K562 (cell line): ENCODE measurements at regions not wholly inside any gene's neighbourhood (a gene's known extent, or its start where the extent isn't known, plus 50 kb on each side); places are given as distances from the start of the nearest gene placed in this dataset.

Experiments used
- ATAC-seq: fragments of 200-7000 bp; cut with Tn5 transposase; 3 replicates; pipeline ENCODE4 v1.9.1; 2020; ENCODE audit warnings: moderate library complexity
- BruUV-seq: library from RNA; stranded (reverse); fragments of 400-500 nt; replicated peaks from 2 replicates; lab custom pipeline; 2021; lab: Mats Ljungman, UMichigan
- CTCF ChIA-PET: fragments of 300-600 bp; formaldehyde crosslinking; extraction: SDS; loops from one replicate; lab custom pipeline; 2021; ENCODE audit warnings: low intra/inter-chr PET ratio; lab: Yijun Ruan, JAX
- POLR2A ChIA-PET: fragments of 300-600, 350-650 bp; sonication (Branson Sonifier 250); formaldehyde crosslinking; extraction: SDS; loops from one replicate; lab custom pipeline; 2021; ENCODE audit warnings: antibody characterized with exemption, inconsistent platforms; lab: Yijun Ruan, JAX
- DNase-seq, 4 experiments: peaks; one replicate each; pipeline versions ENCODE4 v3.0.0 to v3.0.0-alpha.2; 2011 to 2018; ENCODE audit warnings: low spot score in 3 of 4, mixed read lengths in 3 of 4; ENCODE audit errors: extremely low read depth in 1 of 4
- FAIRE-seq: peaks from 2 replicates; lab custom pipeline; 2011; peaks lifted over from hg19 to GRCh38; lab: Jason Lieb, UNC
- H2AFZ ChIP-seq: 2 replicates; pipeline ENCODE4 v1.6.0; 2011; ENCODE audit warnings: low read depth, low read length, control low read depth, inconsistent platforms
- H3K27ac ChIP-seq: fragments of 200-600 bp; 3 replicates; pipeline ENCODE4 v1.8.0; 2011; ENCODE audit warnings: low read depth, mild to moderate bottlenecking, control low read depth, inconsistent platforms, low read length, moderate library complexity, mixed read lengths; ENCODE audit errors: extremely low read depth
- H3K27me3 ChIP-seq, 2 experiments: fragments of 300-600 bp in 1 of 2; 2 replicates in 1 of 2; 3 replicates in 1 of 2; pipeline versions ENCODE4 v1.6.0 to v1.8.0; 2011; ENCODE audit warnings: inconsistent platforms in 2 of 2, low read length in 2 of 2, mild to moderate bottlenecking in 1 of 2, mixed read lengths in 1 of 2, moderate library complexity in 1 of 2; ENCODE audit not compliant: control insufficient read depth in 2 of 2, insufficient read depth in 2 of 2
- H3K36me3 ChIP-seq: fragments of 300-600 bp; 3 replicates; pipeline ENCODE4 v1.8.0; 2011; ENCODE audit warnings: mild to moderate bottlenecking, low read length, inconsistent platforms; ENCODE audit not compliant: control insufficient read depth, insufficient read depth
- H3K4me1 ChIP-seq, 2 experiments: fragments of 200-600 bp in 1 of 2; replicated peaks in 1 of 2; 2 replicates in 1 of 2; 3 replicates in 1 of 2; pipeline versions ENCODE4 v1.5.1 to v1.8.0; 2011; ENCODE audit warnings: inconsistent platforms in 2 of 2, low read length in 2 of 2, mild to moderate bottlenecking in 1 of 2, mixed read lengths in 1 of 2, moderate library complexity in 1 of 2; ENCODE audit not compliant: control insufficient read depth in 2 of 2, insufficient read depth in 2 of 2
- H3K4me2 ChIP-seq: 2 replicates; pipeline ENCODE4 v1.6.1; 2011; ENCODE audit warnings: low read length, control low read depth, inconsistent platforms, mixed read lengths; ENCODE audit not compliant: insufficient read depth
- H3K4me3 ChIP-seq: fragments of 200-600 bp; sonication (generic), shearing (Covaris generic); 2 replicates; pipeline ENCODE4 v1.5.1; 2016; ENCODE audit warnings: control low read depth, inconsistent platforms
- H3K79me2 ChIP-seq: fragments of 200-600 bp; 3 replicates; pipeline ENCODE4 v1.8.0; 2011; ENCODE audit warnings: low read length, inconsistent platforms; ENCODE audit not compliant: control insufficient read depth, insufficient read depth
- H3K9ac ChIP-seq, 2 experiments: 2 replicates each; pipeline versions ENCODE4 v1.6.0 to v1.6.1; 2011; ENCODE audit warnings: low read depth in 2 of 2, low read length in 2 of 2, control low read depth in 1 of 2, inconsistent platforms in 1 of 2, mild to moderate bottlenecking in 1 of 2, mixed read lengths in 1 of 2; ENCODE audit not compliant: insufficient read depth in 1 of 2
- H3K9me1 ChIP-seq: one replicate; pipeline ENCODE4 v1.6.0; 2011; ENCODE audit warnings: inconsistent platforms, mild to moderate bottlenecking, low read length, moderate library complexity; ENCODE audit not compliant: control insufficient read depth, insufficient read depth
- H3K9me3 ChIP-seq: replicated peaks from 2 replicates; pipeline ENCODE4 v1.5.1; 2011; ENCODE audit warnings: low read depth, low read length, inconsistent platforms; ENCODE audit not compliant: control insufficient read depth, insufficient read depth
- H4K20me1 ChIP-seq: replicated peaks from 2 replicates; pipeline ENCODE4 v1.6.1; 2011; ENCODE audit warnings: low read length, inconsistent platforms, mixed read lengths; ENCODE audit not compliant: control insufficient read depth, insufficient read depth
- BCOR ChIP-seq: fragments of 450-650 bp; IDR thresholded peaks from 2 replicates; pipeline ENCODE4 v1.6.1; 2016
- BRCA1 ChIP-seq, 2 experiments: fragments of 450-650 bp in 1 of 2; sonication (generic) in 1 of 2; formaldehyde crosslinking in 1 of 2; IDR thresholded peaks; 2 replicates each; pipeline versions ENCODE4 v1.5.0 to v1.6.1; 2017 to 2020; ENCODE audit warnings: mild to moderate bottlenecking in 1 of 2, missing genetic modification reagents in 1 of 2
- CBX5 ChIP-seq: IDR thresholded peaks from 2 replicates; pipeline ENCODE4 v1.6.1; 2014; ENCODE audit warnings: low read depth, borderline replicate concordance
- E2F3 ChIP-seq: fragments of 250-450 bp; sonication (Bioruptor Pico); IDR thresholded peaks from 2 replicates; pipeline ENCODE4 v1.4.0; 2020; ENCODE audit warnings: mild to moderate bottlenecking
- LCOR ChIP-seq: sonication (generic); formaldehyde crosslinking; IDR thresholded peaks from 2 replicates; pipeline ENCODE4 v1.8.0; 2022; ENCODE audit warnings: mild to moderate bottlenecking, missing genetic modification reagents
- NCOA1 ChIP-seq: fragments of 450-650 bp; IDR thresholded peaks from 2 replicates; pipeline ENCODE4 v1.6.1; 2016; ENCODE audit warnings: low read depth
- NFE2L1 ChIP-seq: fragments of 450-650 bp; IDR thresholded peaks from 2 replicates; pipeline ENCODE4 v1.6.1; 2016; ENCODE audit warnings: missing genetic modification characterization, low read depth, mild to moderate bottlenecking, missing compliant biosample characterization, moderate library complexity, borderline replicate concordance
- NR2F6 ChIP-seq: fragments of 450-650 bp; formaldehyde crosslinking; IDR thresholded peaks from 2 replicates; pipeline ENCODE4 v1.4.0; 2020; ENCODE audit warnings: mild to moderate bottlenecking
- PRPF4 ChIP-seq: fragments of 200-400 bp; formaldehyde crosslinking; IDR thresholded peaks from one replicate; pipeline ENCODE4 v1.6.1; 2017; ENCODE audit warnings: low read length, low read depth, mild to moderate bottlenecking; ENCODE audit not compliant: insufficient read depth, poor library complexity, severe bottlenecking
- RAD21 ChIP-seq, 2 experiments: fragments of 250-450 bp in 1 of 2; fragments of 450-650 bp in 1 of 2; sonication (Bioruptor Pico) in 1 of 2; formaldehyde crosslinking in 1 of 2; IDR thresholded peaks in 1 of 2; conservative IDR thresholded peaks in 1 of 2; 2 replicates each; pipeline versions ENCODE4 v1.4.0 to v1.8.0; 2020 to 2022; ENCODE audit warnings: mild to moderate bottlenecking in 2 of 2, moderate library complexity in 1 of 2
- RCOR1 ChIP-seq, 2 experiments: IDR thresholded peaks; 2 replicates each; pipeline ENCODE4 v1.6.1; 2012; ENCODE audit warnings: low read depth in 2 of 2, low read length in 2 of 2, borderline replicate concordance in 1 of 2, improper control_type of control experiment in 1 of 2
- SRF ChIP-seq, 2 experiments: fragments of 250-450, 450-650 bp in 1 of 2; sonication (Bioruptor Pico) in 1 of 2; sonication (generic) in 1 of 2; formaldehyde crosslinking; IDR thresholded peaks; 2 replicates each; pipeline versions ENCODE4 v1.5.0 to v1.5.1; 2020 to 2022; ENCODE audit warnings: mild to moderate bottlenecking in 1 of 2, missing genetic modification reagents in 1 of 2
- TOE1 ChIP-seq, 2 experiments: fragments of 450-650 bp in 1 of 2; sonication (generic) in 1 of 2; formaldehyde crosslinking in 1 of 2; IDR thresholded peaks; 2 replicates each; pipeline versions ENCODE4 v1.7.1 to v1.8.0; 2016 to 2022; ENCODE audit warnings: borderline replicate concordance in 2 of 2, mild to moderate bottlenecking in 2 of 2, antibody characterized with exemption in 1 of 2, inconsistent platforms in 1 of 2, low read depth in 1 of 2, missing genetic modification reagents in 1 of 2, moderate library complexity in 1 of 2
- ZNF146 ChIP-seq: IDR thresholded peaks from one replicate; pipeline ENCODE4 v1.6.1; 2018; ENCODE audit warnings: missing compliant biosample characterization; ENCODE audit not compliant: unreplicated experiment
- ZNF41 ChIP-seq: fragments of 250-450 bp; sonication (Bioruptor Pico); conservative IDR thresholded peaks from 2 replicates; pipeline ENCODE4 v1.4.0; 2020; ENCODE audit warnings: mild to moderate bottlenecking
- ZNF551 ChIP-seq: fragments of 250-450 bp; sonication (Bioruptor Pico); IDR thresholded peaks from 2 replicates; pipeline ENCODE4 v1.5.0; 2021; ENCODE audit warnings: mild to moderate bottlenecking, moderate library complexity
- ZNF766 ChIP-seq: fragments of 200-800 bp; sonication (Bioruptor generic); conservative IDR thresholded peaks from 2 replicates; pipeline ENCODE4 v1.6.1; 2016; ENCODE audit warnings: missing genetic modification characterization, missing compliant biosample characterization
- WGBS: fragments of 100-300 bp; shearing (Covaris generic); methylation state at CpG from one replicate; pipeline ENCODE4 v1.1.6; 2016; ENCODE audit warnings: low coverage, mixed read lengths; ENCODE audit not compliant: insufficient coverage; ENCODE audit errors: missing lambda C conversion rate; 5-methylcytosine and 5-hydroxymethylcytosine counted together
- in situ Hi-C: fragments of 300-500 bp; cut with MboI; formaldehyde crosslinking; loops from 4 replicates; pipeline ENCODE4 v1.15.0; 2018; ENCODE audit warnings: inconsistent platforms, mixed read lengths
- intact Hi-C: fragments of 100-400 bp; cut with micrococcal nuclease; formaldehyde crosslinking; loops from 2 replicates; pipeline ENCODE4 v1.14.2; 2022

DNA sequence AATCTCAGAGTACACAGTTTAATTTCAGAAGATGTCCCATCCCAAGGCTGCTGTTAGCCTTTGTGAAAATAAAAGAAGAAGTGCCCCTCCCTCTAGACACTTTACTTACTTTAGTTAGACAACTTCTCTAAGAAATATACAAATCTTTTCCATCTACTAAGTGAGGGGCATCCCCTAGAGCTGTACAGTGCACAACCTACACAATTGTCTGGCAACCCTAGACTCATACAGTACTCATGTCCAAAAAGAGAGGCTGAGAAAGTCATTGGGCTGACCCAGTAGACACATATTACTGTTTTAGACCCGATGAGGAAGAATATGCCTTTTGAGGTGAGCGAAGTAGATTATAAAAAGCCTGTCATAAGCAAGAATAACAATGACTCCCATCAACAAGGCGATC is 297.6 kb downstream of the IDS start:
- no peaks in the 10 kb centered on the region for H3K4me1 ChIP-seq
- no peaks in the 10 kb centered on the region for H4K20me1 ChIP-seq
- ChIA-PET CTCF (no interaction called here), POLR2A (no interaction called here)
- no peak overlapping the region for H3K4me3 ChIP-seq
- no peaks in the 10 kb centered on the region for H3K9me3 ChIP-seq
- H3K9ac ChIP-seq = no peak overlapping the region
- no peak overlapping the region for H3K4me2 ChIP-seq
- in situ Hi-C loops = no loop called here
- DNase-seq (no peak), FAIRE-seq (no peak), ATAC-seq (no peak)
- H3K27me3 ChIP-seq = no peaks in the 10 kb centered on the region
- H3K79me2 ChIP-seq = no peaks in the 10 kb centered on the region
- H3K27ac ChIP-seq = no peak overlapping the region
- no peaks in the 10 kb centered on the region for H3K9me1 ChIP-seq
- BruUV-seq = no TSS peak
- TF ChIP-seq CBX5 (no peak), NFE2L1 (tag) (no peak), NR2F6 (CRISPR knock-in tag) (no peak), ZNF551 (CRISPR knock-in tag) (no peak), RAD21 (CRISPR knock-in tag; conservative IDR thresholded peaks at IDR 0.05 in 1 of 2, IDR thresholded peaks at IDR 0.05 in 1 of 2) (no peak), ZNF41 (CRISPR knock-in tag) (no peak), E2F3 (CRISPR knock-in tag) (no peak), BCOR (no peak), BRCA1 (IDR thresholded peaks at IDR 0.05) (no peak), BRCA1 (CRISPR knock-in tag; IDR thresholded peaks at IDR 0.05) (no peak), ZNF146 (CRISPR knock-in tag) (no peak), TOE1 (IDR thresholded peaks at IDR 0.05; ENCODE audit: borderline replicate concordance) (no peak), TOE1 (CRISPR knock-in tag; IDR thresholded peaks at IDR 0.05; ENCODE audit: borderline replicate concordance, low read depth) (no peak), NCOA1 (no peak), PRPF4 (no peak), RCOR1 (IDR thresholded peaks at IDR 0.05; ENCODE audit: borderline replicate concordance in 1 of 2, low read depth in 2 of 2, low read length in 2 of 2) (no peak), ZNF766 (CRISPR knock-in tag) (no peak), SRF (CRISPR knock-in tag; IDR thresholded peaks at IDR 0.05) (no peak), LCOR (no peak)
- H3K36me3 ChIP-seq = no peaks in the 10 kb centered on the region
- intact Hi-C loops = no loop called here
- WGBS = 0% methylated on average over 3 of the region's 3 CpGs
- H2AFZ ChIP-seq = no peak overlapping the region
